Stimulated activated CD8-positive, alpha-beta memory T cell treated with anti-CD3 and anti-CD28 coated beads, Interleukin-7, amount 100 ng/mL, for 48 hours (primary cell): ENCODE measurements at regions not wholly inside any gene's neighbourhood (a gene's known extent, or its start where the extent isn't known, plus 50 kb on each side); places are given as distances from the start of the nearest gene placed in this dataset.
"Not testable (repeated sequence)": the region's sequence is repeated elsewhere in the genome, so short reads cannot be mapped to it uniquely, and the experiment has no call there.

Experiments used
- DNase-seq, 2 donors: peaks; one replicate each; pipeline ENCODE4 v3.0.0-alpha.2; 2020; ENCODE audit warnings: low read depth in 1 of 2; ENCODE audit errors: extremely low read depth in 1 of 2

GRCh38 chr3:162701211-162701610 is 1204.6 kb downstream of the OTOL1 start:
- no peak for DNase-seq

- no peak for DNase-seq
Observed at GRCh38 chr3:162702768-162703385, 1206.3 kb downstream of the OTOL1 start.

- DNase-seq = no peak
Observed at GRCh38 chr3:162704238-162704637, 1207.6 kb downstream of the OTOL1 start.

- no peak for DNase-seq
Observed at GRCh38 chr3:162704799-162705385, 1208.3 kb downstream of the OTOL1 start.

GRCh38 chr3:162708394-162708793 is 1211.8 kb downstream of the OTOL1 start:
- not testable (repeated sequence) for DNase-seq

GRCh38 chr3:162708942-162709706 is 1212.5 kb downstream of the OTOL1 start:
- not testable (repeated sequence) for DNase-seq

GRCh38 chr3:162710332-162711112 is 1213.9 kb downstream of the OTOL1 start:
- no peak for DNase-seq

GRCh38 chr3:162717074-162717473 is 1220.5 kb downstream of the OTOL1 start:
- not testable (repeated sequence) for DNase-seq

- DNase-seq = no peak
Observed at GRCh38 chr3:162718697-162719096, 1222.1 kb downstream of the OTOL1 start.

GRCh38 chr3:162719684-162720341 is 1223.2 kb downstream of the OTOL1 start:
- no peak for DNase-seq

GRCh38 chr3:162721736-162722135 is 1225.1 kb downstream of the OTOL1 start:
- no peak for DNase-seq

- no peak for DNase-seq
Observed at GRCh38 chr3:162722337-162722736, 1225.7 kb downstream of the OTOL1 start.

GRCh38 chr3:162722796-162723195 is 1226.2 kb downstream of the OTOL1 start:
- DNase-seq = not testable (repeated sequence)

- no peak for DNase-seq
Observed at GRCh38 chr3:162729686-162730085, 1233.1 kb downstream of the OTOL1 start.

GRCh38 chr3:162731961-162732360 is 1235.4 kb downstream of the OTOL1 start:
- not testable (repeated sequence) for DNase-seq

GRCh38 chr3:162738784-162739183 is 1242.2 kb downstream of the OTOL1 start:
- DNase-seq = no peak

GRCh38 chr3:162740941-162741596 is 1244.5 kb downstream of the OTOL1 start:
- DNase-seq = no peak

GRCh38 chr3:162742159-162742717 is 1245.6 kb downstream of the OTOL1 start:
- no peak for DNase-seq

- DNase-seq = no peak
Observed at GRCh38 chr3:162743091-162743490, 1246.5 kb downstream of the OTOL1 start.

GRCh38 chr3:162760789-162761188 is 1264.2 kb downstream of the OTOL1 start:
- no peak for DNase-seq
